Transverse colon (tissue), 4 donors: ENCODE measurements at regions not wholly inside any gene's neighbourhood (a gene's known extent, or its start where the extent isn't known, plus 50 kb on each side); places are given as distances from the start of the nearest gene placed in this dataset.

Source experiments
- DNase-seq: peaks from one replicate; pipeline ENCODE4 v3.0.0-alpha.2; 2019
- H3K27ac ChIP-seq, 4 donors: fragments of 200-600 bp; sonication (generic); 2 replicates each; pipeline ENCODE4 v1.5.1; 2016 to 2018; ENCODE audit warnings: inconsistent platforms in 4 of 4
- H3K27me3 ChIP-seq: fragments of 200-600 bp; sonication (generic); 2 replicates; pipeline ENCODE4 v1.5.1; 2017; ENCODE audit warnings: inconsistent platforms
- H3K36me3 ChIP-seq, 4 donors: fragments of 200-600 bp; sonication (generic); 2 replicates each; pipeline ENCODE4 v1.5.1; 2017 to 2019; ENCODE audit warnings: inconsistent platforms in 4 of 4
- H3K4me1 ChIP-seq, 4 donors: fragments of 200-600 bp; sonication (generic); 2 replicates each; pipeline ENCODE4 v1.5.1; 2017 to 2020; ENCODE audit warnings: inconsistent platforms in 4 of 4
- H3K4me3 ChIP-seq, 4 donors: fragments of 200-600 bp; sonication (generic); 1 replicate in 1 of 4; 2 replicates in 3 of 4; pipeline versions ENCODE4 v1.5.1 to v1.6.1; 2017 to 2019; ENCODE audit warnings: inconsistent platforms in 4 of 4
- H3K9me3 ChIP-seq, 2 donors: fragments of 200-600 bp; sonication (generic); 2 replicates each; pipeline ENCODE4 v1.5.1; 2017 to 2019; ENCODE audit warnings: inconsistent platforms in 2 of 2
- CTCF ChIP-seq, 5 experiments: fragments of 200-600 bp in 3 of 5; fragments of 450-650 bp in 2 of 5; sonication (generic) in 3 of 5; IDR thresholded peaks; 1 replicate in 2 of 5; 2 replicates in 3 of 5; pipeline ENCODE4 v1.5.1; 2016 to 2017; ENCODE audit warnings: antibody characterized with exemption in 5 of 5, inconsistent platforms in 3 of 5, mild to moderate bottlenecking in 2 of 5, moderate library complexity in 1 of 5
- EP300 ChIP-seq: sonication (generic); formaldehyde crosslinking; IDR thresholded peaks from one replicate; pipeline ENCODE4 v1.6.1; 2017; ENCODE audit warnings: antibody characterized with exemption, low read depth
- POLR2A ChIP-seq: fragments of 450-650 bp; IDR thresholded peaks from one replicate; pipeline ENCODE4 v1.6.1; 2016; ENCODE audit warnings: antibody characterized with exemption, mild to moderate bottlenecking, moderate library complexity
- POLR2AphosphoS5 ChIP-seq, 3 donors: sonication (generic); formaldehyde crosslinking; IDR thresholded peaks; one replicate each; pipeline ENCODE4 v1.6.1; 2016; ENCODE audit warnings: antibody characterized with exemption in 3 of 3
- WGBS, 2 donors: methylation state at CpG; one replicate each; pipeline ENCODE4 v1.1.5; 2018; ENCODE audit warnings: low coverage in 1 of 2; 5-methylcytosine and 5-hydroxymethylcytosine counted together
- in situ Hi-C, 4 donors: fragments of 200-750 bp; cut with MboI; loops; one replicate each; pipeline versions ENCODE4 v1.15.0 to v1.15.1; 2017; ENCODE audit warnings: low sequenced_read_pairs in 3 of 4, low pct_ligation_motif_present in 1 of 4, low pct_unique_long_range_greater_than_20kb in 1 of 4
- intact Hi-C: fragments of 100-400 bp; cut with DNase I; formaldehyde crosslinking; loops from one replicate; pipeline ENCODE4 v1.15.1; 2023; ENCODE audit warnings: low total_unique reads

- Histone ChIP-seq H3K27me3 (no peaks in the 10 kb centered on the region), H3K36me3 (no peaks in the 10 kb centered on the region), H3K27ac (no peak overlapping the region), H3K4me1 (no peaks in the 10 kb centered on the region), H3K4me3 (no peak overlapping the region), H3K9me3 (no peaks in the 10 kb centered on the region)
- no peak for DNase-seq
- in situ Hi-C loops (no loop called here), intact Hi-C loops (no loop called here)
- no peak for TF ChIP-seq POLR2AphosphoS5 (IDR thresholded peaks at IDR 0.05)
- TF ChIP-seq POLR2A, result no peak
- TF ChIP-seq CTCF (IDR thresholded peaks at IDR 0.05), result no peak
- TF ChIP-seq EP300, result no peak
Measured at GRCh38 chr18:53948991-53949390, 275.5 kb downstream of the MBD2 start.

- DNase-seq, result no peak
- in situ Hi-C loops, result no loop called here
- TF ChIP-seq EP300 (no peak), CTCF (IDR thresholded peaks at IDR 0.05) (no peak), POLR2A (no peak), POLR2AphosphoS5 (IDR thresholded peaks at IDR 0.05) (no peak)
- H3K36me3 ChIP-seq, result no peaks in the 10 kb centered on the region
- 63 to 72% methylated on average over 4 to 5 of the region's 5 CpGs for WGBS, 2 donors
- intact Hi-C loops, result no loop called here
- no peak overlapping the region for H3K4me3 ChIP-seq
- no peaks in the 10 kb centered on the region for H3K4me1 ChIP-seq
- no peak overlapping the region for H3K27ac ChIP-seq
- H3K27me3 ChIP-seq, result no peaks in the 10 kb centered on the region
- no peaks in the 10 kb centered on the region for H3K9me3 ChIP-seq
Measured at GRCh38 chr18:53947092-53947640, 277.3 kb downstream of the MBD2 start.

GRCh38 chr18:53946594-53946993 is 277.9 kb downstream of the MBD2 start:
- no peak overlapping the region for H3K27ac ChIP-seq
- H3K9me3 ChIP-seq, result no peaks in the 10 kb centered on the region
- H3K27me3 ChIP-seq, result no peaks in the 10 kb centered on the region
- intact Hi-C loops, result no loop called here
- in situ Hi-C loops, result no loop called here
- 50 to 67% methylated on average over 1 of the region's 1 CpG for WGBS, 2 donors
- no peaks in the 10 kb centered on the region for H3K4me1 ChIP-seq
- DNase-seq, result no peak
- H3K4me3 ChIP-seq, result no peak overlapping the region
- no peak for TF ChIP-seq EP300
- no peak for TF ChIP-seq POLR2AphosphoS5 (IDR thresholded peaks at IDR 0.05)
- TF ChIP-seq POLR2A, result no peak
- no peak for TF ChIP-seq CTCF (IDR thresholded peaks at IDR 0.05)
- H3K36me3 ChIP-seq, result no peaks in the 10 kb centered on the region

DNA sequence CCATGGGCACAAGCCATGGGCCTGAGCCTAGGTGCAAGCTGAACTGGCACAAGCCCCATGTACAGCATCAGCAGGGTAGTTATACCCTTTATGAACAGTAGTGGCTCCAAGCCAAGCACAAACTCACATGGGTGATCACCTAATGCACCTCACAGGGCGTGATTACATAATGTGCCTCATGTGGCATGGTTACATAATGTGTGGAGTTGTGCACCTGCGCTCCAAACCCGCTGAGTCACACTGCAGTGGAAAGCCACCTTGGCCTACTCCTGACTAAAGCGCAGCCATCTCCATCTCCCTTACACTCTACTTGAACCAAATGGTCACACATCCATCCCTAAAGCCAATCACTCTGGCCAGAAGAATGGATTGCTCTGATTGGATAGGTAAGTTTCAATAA is 279.7 kb downstream of the MBD2 start:
- intact Hi-C loops, result no loop called here

More for the DNA sequence above, 279.7 kb downstream of the MBD2 start:
- no peaks in the 10 kb centered on the region for H3K4me1 ChIP-seq
- H3K27me3 ChIP-seq, result no peaks in the 10 kb centered on the region
- WGBS, 2 donors, result 83 to 87% methylated on average over 1 to 4 of the region's 4 CpGs
- H3K27ac ChIP-seq, result no peak overlapping the region
- H3K9me3 ChIP-seq, result no peaks in the 10 kb centered on the region
- in situ Hi-C loops, result no loop called here
- H3K36me3 ChIP-seq, result no peaks in the 10 kb centered on the region
- no peak for TF ChIP-seq POLR2A
- no peak for TF ChIP-seq EP300
- TF ChIP-seq CTCF (IDR thresholded peaks at IDR 0.05), result no peak
- no peak for TF ChIP-seq POLR2AphosphoS5 (IDR thresholded peaks at IDR 0.05)
- H3K4me3 ChIP-seq, result no peak overlapping the region
- DNase-seq, result no peak
